Fibroblast of pulmonary artery (primary cell): ENCODE measurements at regions not wholly inside any gene's neighbourhood (a gene's known extent, or its start where the extent isn't known, plus 50 kb on each side); places are given as distances from the start of the nearest gene placed in this dataset.

ENCODE experiments used
- DNase-seq: peaks from one replicate; pipeline ENCODE4 v3.0.0-alpha.2; 2010; ENCODE audit warnings: low read depth
- H3K4me3 ChIP-seq: replicated peaks from 2 replicates; pipeline ENCODE4 v1.5.1; 2011; ENCODE audit warnings: low read depth, mild to moderate bottlenecking, control low read depth, low read length, moderate library complexity
- TF ChIP-seq, protein P1 (sequence below): IDR thresholded peaks from 2 replicates; pipeline ENCODE4 v1.5.1; 2011; ENCODE audit warnings: mild to moderate bottlenecking, control low read depth, low read length, inconsistent platforms; ENCODE audit errors: missing control alignments

DNA sequence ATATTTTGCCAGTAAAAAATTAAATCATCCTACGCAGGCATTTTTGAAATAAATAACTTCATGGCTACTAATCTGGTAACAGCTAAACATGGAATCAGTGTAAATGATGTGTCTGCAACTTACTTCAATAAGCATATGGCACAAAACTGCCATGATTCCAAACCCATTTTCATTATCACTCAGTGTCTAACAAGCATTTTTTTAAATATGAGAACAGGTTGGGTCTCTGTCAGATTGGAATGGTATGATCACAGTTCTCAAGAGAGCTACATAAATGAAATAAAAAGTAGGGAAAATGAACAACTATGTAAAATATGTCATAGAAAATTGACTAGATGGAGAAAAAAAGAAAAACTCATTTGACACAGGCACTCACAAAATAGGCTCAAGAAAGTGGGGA is 476.9 kb upstream of the NWD2 start:
- H3K4me3 ChIP-seq, result no peak overlapping the region
- TF ChIP-seq, protein P1, sequence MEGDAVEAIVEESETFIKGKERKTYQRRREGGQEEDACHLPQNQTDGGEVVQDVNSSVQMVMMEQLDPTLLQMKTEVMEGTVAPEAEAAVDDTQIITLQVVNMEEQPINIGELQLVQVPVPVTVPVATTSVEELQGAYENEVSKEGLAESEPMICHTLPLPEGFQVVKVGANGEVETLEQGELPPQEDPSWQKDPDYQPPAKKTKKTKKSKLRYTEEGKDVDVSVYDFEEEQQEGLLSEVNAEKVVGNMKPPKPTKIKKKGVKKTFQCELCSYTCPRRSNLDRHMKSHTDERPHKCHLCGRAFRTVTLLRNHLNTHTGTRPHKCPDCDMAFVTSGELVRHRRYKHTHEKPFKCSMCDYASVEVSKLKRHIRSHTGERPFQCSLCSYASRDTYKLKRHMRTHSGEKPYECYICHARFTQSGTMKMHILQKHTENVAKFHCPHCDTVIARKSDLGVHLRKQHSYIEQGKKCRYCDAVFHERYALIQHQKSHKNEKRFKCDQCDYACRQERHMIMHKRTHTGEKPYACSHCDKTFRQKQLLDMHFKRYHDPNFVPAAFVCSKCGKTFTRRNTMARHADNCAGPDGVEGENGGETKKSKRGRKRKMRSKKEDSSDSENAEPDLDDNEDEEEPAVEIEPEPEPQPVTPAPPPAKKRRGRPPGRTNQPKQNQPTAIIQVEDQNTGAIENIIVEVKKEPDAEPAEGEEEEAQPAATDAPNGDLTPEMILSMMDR, result no peak
- DNase-seq, result no peak

DNA sequence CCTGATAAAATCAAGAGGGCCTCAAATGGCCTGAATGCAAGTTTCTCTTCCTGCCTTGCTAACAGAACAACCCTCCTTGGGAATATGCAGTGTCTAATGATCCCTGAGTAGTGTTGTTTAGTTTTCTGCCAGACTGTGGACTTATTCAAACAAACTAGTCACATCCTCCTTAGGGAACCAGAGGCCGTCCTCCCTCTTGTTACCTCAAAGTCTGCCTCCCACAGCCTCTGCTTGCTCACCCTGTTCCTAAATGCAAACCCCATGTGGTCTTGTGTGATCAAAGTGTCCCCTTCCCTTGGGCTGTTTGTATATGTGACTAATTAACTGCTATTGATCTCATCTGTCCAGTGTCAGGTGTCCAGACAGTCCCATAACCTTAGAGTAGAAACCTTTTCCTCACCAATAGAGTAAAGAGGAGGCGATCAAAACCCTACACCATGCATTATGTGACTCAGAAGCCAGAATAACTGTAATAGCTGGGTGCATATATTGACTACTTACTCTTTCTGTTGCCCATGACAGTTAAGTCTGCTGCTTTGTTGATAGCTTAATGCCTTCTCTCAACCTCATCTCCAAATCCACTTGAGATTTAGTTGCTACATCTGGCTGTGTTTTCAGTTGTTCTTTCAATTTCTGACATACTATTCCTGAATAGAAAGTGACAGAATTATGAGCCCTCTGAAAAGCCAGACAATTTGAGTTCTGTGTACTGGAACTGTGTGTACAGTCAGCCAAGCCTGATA is 473.0 kb upstream of the NWD2 start:
- no peak overlapping the region for H3K4me3 ChIP-seq
- DNase-seq, result no peak
- TF ChIP-seq, protein P1, result no peak

- TF ChIP-seq, protein P1, result no peak
- DNase-seq, result no peak
- H3K4me3 ChIP-seq, result no peak overlapping the region
Observed at GRCh38 chr4:36772154-36772516, 472.4 kb upstream of the NWD2 start.

- no peak for DNase-seq
- no peak overlapping the region for H3K4me3 ChIP-seq
- TF ChIP-seq, protein P1, result no peak
Observed at GRCh38 chr4:36773467-36773866, 471.1 kb upstream of the NWD2 start.

- DNase-seq, result no peak
- TF ChIP-seq, protein P1, result no peak
- no peak overlapping the region for H3K4me3 ChIP-seq
Observed at GRCh38 chr4:36775544-36775943, 469.0 kb upstream of the NWD2 start.

- H3K4me3 ChIP-seq, result no peak overlapping the region
- TF ChIP-seq, protein P1, result no peak
- no peak for DNase-seq
Observed at GRCh38 chr4:36779601-36780000, 464.9 kb upstream of the NWD2 start.

DNA sequence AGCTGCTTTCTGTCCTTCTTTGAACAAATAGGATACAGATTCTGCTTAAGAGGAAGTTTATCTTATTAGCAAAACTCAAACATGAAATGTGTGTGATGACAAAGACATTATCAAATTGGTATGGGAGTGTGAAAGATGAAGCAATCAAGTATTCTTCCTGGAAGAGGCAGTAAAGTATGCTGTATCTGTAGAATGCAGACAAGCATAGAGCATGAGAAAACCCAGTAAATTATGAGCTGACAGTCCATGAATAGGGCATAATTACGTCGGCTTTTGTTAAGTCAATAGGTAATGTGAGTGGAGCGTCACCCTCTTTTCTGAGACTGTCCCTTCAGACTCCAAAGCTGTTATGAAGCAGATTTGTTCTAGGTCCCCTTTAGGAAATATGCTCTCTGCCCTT is 458.6 kb upstream of the NWD2 start:
- TF ChIP-seq, protein P1, result no peak
- no peak for DNase-seq
- no peak overlapping the region for H3K4me3 ChIP-seq
